Muscle layer of duodenum (tissue), 2 donors: ENCODE measurements at regions not wholly inside any gene's neighbourhood (a gene's known extent, or its start where the extent isn't known, plus 50 kb on each side); places are given as distances from the start of the nearest gene placed in this dataset.
"Not testable (repeated sequence)": the region's sequence is repeated elsewhere in the genome, so short reads cannot be mapped to it uniquely, and the experiment has no call there.

ENCODE experiments used
- H3K27ac ChIP-seq: one replicate; pipeline ENCODE4 v1.7.0; 2013; ENCODE audit warnings: mild to moderate bottlenecking, low read length
- H3K27me3 ChIP-seq: one replicate; pipeline ENCODE4 v1.7.0; 2013; ENCODE audit warnings: low read depth, mild to moderate bottlenecking, control low read depth, low read length
- H3K36me3 ChIP-seq, 2 donors: one replicate each; pipeline ENCODE4 v1.7.0; 2013; ENCODE audit warnings: low read length in 2 of 2, control low read depth in 1 of 2, mild to moderate bottlenecking in 1 of 2; ENCODE audit not compliant: insufficient read depth in 2 of 2, control insufficient read depth in 1 of 2
- H3K4me1 ChIP-seq, 2 donors: one replicate each; pipeline ENCODE4 v1.7.0; 2013; ENCODE audit warnings: low read length in 2 of 2, mild to moderate bottlenecking in 2 of 2, control low read depth in 1 of 2, moderate library complexity in 1 of 2; ENCODE audit not compliant: insufficient read depth in 2 of 2, control insufficient read depth in 1 of 2
- H3K4me3 ChIP-seq, 2 donors: one replicate each; pipeline ENCODE4 v1.7.0; 2013; ENCODE audit warnings: low read length in 2 of 2, low read depth in 1 of 2, mild to moderate bottlenecking in 1 of 2
- H3K9me3 ChIP-seq, 2 donors: one replicate each; pipeline ENCODE4 v1.7.0; 2013; ENCODE audit warnings: low read length in 2 of 2, control low read depth in 1 of 2, mild to moderate bottlenecking in 1 of 2; ENCODE audit not compliant: control insufficient read depth in 1 of 2
- donor health status: healthy.

GRCh38 chr2:180236061-180236460 lies 229.0 kb upstream of the CWC22 start:
- not testable (repeated sequence) for H3K9me3 ChIP-seq, H3K4me3 ChIP-seq, H3K4me1 ChIP-seq, H3K27me3 ChIP-seq, H3K36me3 ChIP-seq, H3K27ac ChIP-seq

GRCh38 chr2:180235506-180235905 lies 228.4 kb upstream of the CWC22 start:
- H3K36me3 ChIP-seq, H3K27me3 ChIP-seq, H3K4me3 ChIP-seq, H3K27ac ChIP-seq, H3K9me3 ChIP-seq, H3K4me1 ChIP-seq: not testable (repeated sequence)

- H3K4me1 ChIP-seq, H3K4me3 ChIP-seq, H3K27me3 ChIP-seq, H3K36me3 ChIP-seq, H3K27ac ChIP-seq, H3K9me3 ChIP-seq: not testable (repeated sequence)
Observed at GRCh38 chr2:180234991-180235390, 227.9 kb upstream of the CWC22 start.

GRCh38 chr2:180231015-180231414 lies 223.9 kb upstream of the CWC22 start:
- Histone ChIP-seq H3K36me3 (no peaks in the 10 kb centered on the region), H3K27ac (no peak overlapping the region), H3K27me3 (no peaks in the 10 kb centered on the region), H3K4me1 (no peaks in the 10 kb centered on the region), H3K4me3 (no peak overlapping the region), H3K9me3 (no peaks in the 10 kb centered on the region)

GRCh38 chr2:180227461-180227860 lies 220.4 kb upstream of the CWC22 start:
- H3K9me3 ChIP-seq, result peaks cover 0 to 3% of the 10 kb centered on the region in 2 donors
- H3K4me1 ChIP-seq, result no peaks in the 10 kb centered on the region
- no peaks in the 10 kb centered on the region for H3K36me3 ChIP-seq
- H3K27ac ChIP-seq, result no peak overlapping the region
- H3K4me3 ChIP-seq, result no peak overlapping the region
- no peaks in the 10 kb centered on the region for H3K27me3 ChIP-seq

GRCh38 chr2:180225118-180225517 lies 218.0 kb upstream of the CWC22 start:
- no peaks in the 10 kb centered on the region for H3K27me3 ChIP-seq
- peaks cover 0 to 3% of the 10 kb centered on the region in 2 donors for H3K9me3 ChIP-seq
- no peaks in the 10 kb centered on the region for H3K4me1 ChIP-seq
- no peak overlapping the region for H3K27ac ChIP-seq
- no peak overlapping the region for H3K4me3 ChIP-seq
- H3K36me3 ChIP-seq, result no peaks in the 10 kb centered on the region

- Histone ChIP-seq H3K27me3 (no peaks in the 10 kb centered on the region), H3K27ac (no peak overlapping the region), H3K4me3 (no peak overlapping the region), H3K36me3 (no peaks in the 10 kb centered on the region), H3K9me3 (peaks cover 0 to 3% of the 10 kb centered on the region in 2 donors), H3K4me1 (no peaks in the 10 kb centered on the region)
Observed at GRCh38 chr2:180222644-180223043, 215.5 kb upstream of the CWC22 start.

GRCh38 chr2:180219491-180219890 lies 212.4 kb upstream of the CWC22 start:
- no peaks in the 10 kb centered on the region for H3K27me3 ChIP-seq
- H3K4me3 ChIP-seq, result no peak overlapping the region
- H3K27ac ChIP-seq, result no peak overlapping the region
- no peaks in the 10 kb centered on the region for H3K36me3 ChIP-seq
- peaks cover 0 to 4% of the 10 kb centered on the region in 2 donors for H3K9me3 ChIP-seq
- no peaks in the 10 kb centered on the region for H3K4me1 ChIP-seq

GRCh38 chr2:180208841-180209240 lies 201.7 kb upstream of the CWC22 start:
- H3K36me3 ChIP-seq, result no peaks in the 10 kb centered on the region
- H3K4me3 ChIP-seq, result no peak overlapping the region
- no peaks in the 10 kb centered on the region for H3K9me3 ChIP-seq
- no peak overlapping the region for H3K27ac ChIP-seq
- no peaks in the 10 kb centered on the region for H3K27me3 ChIP-seq
- H3K4me1 ChIP-seq, result no peaks in the 10 kb centered on the region

GRCh38 chr2:180205621-180206235 lies 198.6 kb upstream of the CWC22 start:
- Histone ChIP-seq H3K9me3 (no peaks in the 10 kb centered on the region), H3K4me3 (no peak overlapping the region), H3K4me1 (peaks cover 0 to 11% of the 10 kb centered on the region in 2 donors), H3K27me3 (no peaks in the 10 kb centered on the region), H3K27ac (no peak overlapping the region), H3K36me3 (no peaks in the 10 kb centered on the region)

GRCh38 chr2:180203972-180204371 lies 196.9 kb upstream of the CWC22 start:
- H3K36me3 ChIP-seq, result no peaks in the 10 kb centered on the region
- H3K9me3 ChIP-seq, result no peaks in the 10 kb centered on the region
- no peaks in the 10 kb centered on the region for H3K27me3 ChIP-seq
- no peak overlapping the region for H3K4me3 ChIP-seq
- H3K27ac ChIP-seq, result no peak overlapping the region
- H3K4me1 ChIP-seq, result peaks cover 0 to 11% of the 10 kb centered on the region in 2 donors

GRCh38 chr2:180202467-180202951 lies 195.4 kb upstream of the CWC22 start:
- peak overlapping the region in 1 of 2 donors; percentile 40 for H3K4me3 ChIP-seq
- peaks cover 0 to 11% of the 10 kb centered on the region in 2 donors for H3K4me1 ChIP-seq
- no peaks in the 10 kb centered on the region for H3K36me3 ChIP-seq
- no peaks in the 10 kb centered on the region for H3K9me3 ChIP-seq
- no peaks in the 10 kb centered on the region for H3K27me3 ChIP-seq
- no peak overlapping the region for H3K27ac ChIP-seq
